Astrocyte (in vitro differentiated cells and primary cell): ENCODE measurements at regions not wholly inside any gene's neighbourhood (a gene's known extent, or its start where the extent isn't known, plus 50 kb on each side); places are given as distances from the start of the nearest gene placed in this dataset.

ENCODE experiments used
- DNase-seq: peaks from one replicate; pipeline ENCODE4 v3.0.0-alpha.2; 2010; ENCODE audit warnings: low read depth
- FAIRE-seq: peaks from 2 replicates; lab custom pipeline; 2011; peaks lifted over from hg19 to GRCh38; lab: Jason Lieb, UNC
- H2AFZ ChIP-seq: 2 replicates; pipeline ENCODE4 v1.6.0; 2012; ENCODE audit warnings: low read depth, low read length, inconsistent platforms
- H3K27ac ChIP-seq: 2 replicates; pipeline ENCODE4 v1.5.1; 2011; ENCODE audit warnings: low read depth, low read length, inconsistent platforms
- H3K27me3 ChIP-seq: 2 replicates; pipeline ENCODE4 v1.6.0; 2011; ENCODE audit warnings: low read length, inconsistent platforms; ENCODE audit not compliant: insufficient read depth
- H3K36me3 ChIP-seq: 2 replicates; pipeline ENCODE4 v1.5.1; 2011; ENCODE audit warnings: low read length, inconsistent platforms; ENCODE audit not compliant: insufficient read depth
- H3K4me1 ChIP-seq: 2 replicates; pipeline ENCODE4 v1.5.1; 2011; ENCODE audit warnings: low read length, inconsistent platforms; ENCODE audit not compliant: insufficient read depth
- H3K4me2 ChIP-seq: 2 replicates; pipeline ENCODE4 v1.6.0; 2012; ENCODE audit warnings: low read length, inconsistent platforms
- H3K4me3 ChIP-seq: 2 replicates; pipeline ENCODE4 v1.5.1; 2011; ENCODE audit warnings: low read depth, mild to moderate bottlenecking, low read length, inconsistent platforms; ENCODE audit not compliant: insufficient read depth
- H3K79me2 ChIP-seq: 2 replicates; pipeline ENCODE4 v1.6.0; 2012; ENCODE audit warnings: mild to moderate bottlenecking, low read length, inconsistent platforms; ENCODE audit not compliant: insufficient read depth
- H3K9ac ChIP-seq: 2 replicates; pipeline ENCODE4 v1.6.0; 2012; ENCODE audit warnings: mild to moderate bottlenecking, low read length, inconsistent platforms
- H3K9me3 ChIP-seq: 2 replicates; pipeline ENCODE4 v1.5.1; 2012; ENCODE audit warnings: low read depth, mild to moderate bottlenecking, low read length, inconsistent platforms; ENCODE audit not compliant: insufficient read depth
- H4K20me1 ChIP-seq: 2 replicates; pipeline ENCODE4 v1.6.0; 2012; ENCODE audit warnings: low read length, inconsistent platforms; ENCODE audit not compliant: insufficient read depth
- H3K27ac Mint-ChIP-seq: one replicate; pipeline ENCODE4 v1.8.0; 2021; ENCODE audit warnings: mild to moderate bottlenecking, mixed read lengths; ENCODE audit not compliant: unreplicated experiment
- H3K27me3 Mint-ChIP-seq: one replicate; pipeline ENCODE4 v1.8.0; 2021; ENCODE audit warnings: low read depth, mixed read lengths; ENCODE audit not compliant: unreplicated experiment
- H3K36me3 Mint-ChIP-seq: one replicate; pipeline ENCODE4 v1.8.0; 2021; ENCODE audit warnings: low read depth, mixed read lengths; ENCODE audit not compliant: unreplicated experiment
- H3K4me1 Mint-ChIP-seq: one replicate; pipeline ENCODE4 v1.8.0; 2021; ENCODE audit warnings: low read depth, mixed read lengths; ENCODE audit not compliant: unreplicated experiment
- H3K4me3 Mint-ChIP-seq: one replicate; pipeline ENCODE4 v1.8.0; 2021; ENCODE audit warnings: mild to moderate bottlenecking, moderate library complexity, mixed read lengths; ENCODE audit not compliant: unreplicated experiment
- H3K9me3 Mint-ChIP-seq: one replicate; pipeline ENCODE4 v1.8.0; 2021; ENCODE audit warnings: mild to moderate bottlenecking, mixed read lengths; ENCODE audit not compliant: unreplicated experiment
- CTCF ChIP-seq: IDR thresholded peaks from 2 replicates; pipeline ENCODE4 v1.5.1; 2011; ENCODE audit warnings: low read depth, mild to moderate bottlenecking, inconsistent platforms, low read length, moderate library complexity; ENCODE audit not compliant: insufficient read depth
- EZH2 ChIP-seq: IDR thresholded peaks from 2 replicates; pipeline ENCODE4 v1.6.1; 2012; ENCODE audit warnings: mild to moderate bottlenecking, low read length, inconsistent platforms; ENCODE audit not compliant: insufficient read depth

- Mint-ChIP-seq H3K4me3 (no peak overlapping the region), H3K36me3 (no peaks in the 10 kb centered on the region), H3K9me3 (no peaks in the 10 kb centered on the region), H3K27ac (no peak overlapping the region), H3K27me3 (peaks cover under 1% of the 10 kb centered on the region), H3K4me1 (peaks cover 10% of the 10 kb centered on the region)
- no peaks in the 10 kb centered on the region for H3K79me2 ChIP-seq
- no peak for FAIRE-seq
- no peak overlapping the region for H3K27ac ChIP-seq
- no peaks in the 10 kb centered on the region for H4K20me1 ChIP-seq
- no peak overlapping the region for H3K9ac ChIP-seq
- no peaks in the 10 kb centered on the region for H3K9me3 ChIP-seq
- H3K27me3 ChIP-seq = peaks cover 3% of the 10 kb centered on the region
- DNase-seq = no peak
- no peak overlapping the region for H3K4me3 ChIP-seq
- H2AFZ ChIP-seq = no peak overlapping the region
- no peaks in the 10 kb centered on the region for H3K36me3 ChIP-seq
- no peak overlapping the region for H3K4me2 ChIP-seq
- TF ChIP-seq EZH2 (no peak), CTCF (no peak)
- peaks cover 14% of the 10 kb centered on the region for H3K4me1 ChIP-seq
Observed at GRCh38 chr10:44034946-44035345, 350.0 kb downstream of the CXCL12 start.

GRCh38 chr10:44033008-44033407, 351.9 kb downstream of the CXCL12 start:
- Histone ChIP-seq H3K9ac (no peak overlapping the region), H3K27ac (peak overlapping the region; percentile 3), H4K20me1 (no peaks in the 10 kb centered on the region), H3K4me3 (no peak overlapping the region), H3K4me1 (peaks cover 7% of the 10 kb centered on the region), H2AFZ (no peak overlapping the region), H3K9me3 (no peaks in the 10 kb centered on the region), H3K27me3 (peaks cover 3% of the 10 kb centered on the region), H3K4me2 (peak overlapping the region; percentile 20), H3K79me2 (no peaks in the 10 kb centered on the region), H3K36me3 (no peaks in the 10 kb centered on the region)
- peak; percentile 91 for DNase-seq
- H3K27me3 Mint-ChIP-seq = peaks cover 8% of the 10 kb centered on the region
- H3K27ac Mint-ChIP-seq = no peak overlapping the region
- FAIRE-seq = peak; percentile 9
- TF ChIP-seq EZH2 (no peak), CTCF (no peak)
- peaks cover 10% of the 10 kb centered on the region for H3K4me1 Mint-ChIP-seq
- H3K4me3 Mint-ChIP-seq = no peak overlapping the region
- H3K9me3 Mint-ChIP-seq = no peaks in the 10 kb centered on the region
- H3K36me3 Mint-ChIP-seq = no peaks in the 10 kb centered on the region

GRCh38 chr10:44032216-44032615, 352.7 kb downstream of the CXCL12 start:
- no peaks in the 10 kb centered on the region for H4K20me1 ChIP-seq
- no peak overlapping the region for H3K4me2 ChIP-seq
- Mint-ChIP-seq H3K36me3 (no peaks in the 10 kb centered on the region), H3K27me3 (peaks cover 8% of the 10 kb centered on the region), H3K27ac (no peak overlapping the region), H3K4me3 (no peak overlapping the region), H3K9me3 (no peaks in the 10 kb centered on the region), H3K4me1 (peaks cover 10% of the 10 kb centered on the region)
- no peak for DNase-seq
- H3K4me1 ChIP-seq = peaks cover 7% of the 10 kb centered on the region
- no peaks in the 10 kb centered on the region for H3K79me2 ChIP-seq
- H3K27me3 ChIP-seq = peaks cover 3% of the 10 kb centered on the region
- no peak overlapping the region for H3K27ac ChIP-seq
- H2AFZ ChIP-seq = no peak overlapping the region
- no peaks in the 10 kb centered on the region for H3K9me3 ChIP-seq
- H3K9ac ChIP-seq = no peak overlapping the region
- FAIRE-seq = no peak
- no peaks in the 10 kb centered on the region for H3K36me3 ChIP-seq
- no peak for TF ChIP-seq EZH2
- no peak for TF ChIP-seq CTCF
- no peak overlapping the region for H3K4me3 ChIP-seq
